ENCODE measurements at regions not wholly inside any gene's neighbourhood (a gene's known extent, or its start where the extent isn't known, plus 50 kb on each side); places are given as distances from the start of the nearest gene placed in this dataset.

- TF ChIP-seq CTCF (IDR thresholded peaks at IDR 0.05 in 4 of 5, conservative IDR thresholded peaks at IDR 0.05 in 1 of 5) (no peak), POLR2A (IDR thresholded peaks at IDR 0.05) (no peak)
These were observed 68.7 kb upstream of the TMPO start for GRCh38 chr12:98446682-98447081.
